Panc1 (cell line): ENCODE measurements at regions not wholly inside any gene's neighbourhood (a gene's known extent, or its start where the extent isn't known, plus 50 kb on each side); places are given as distances from the start of the nearest gene placed in this dataset.

Source experiments
- ATAC-seq: fragments of 200-7000 bp; cut with Tn5 transposase; 2 replicates; pipeline ENCODE4 v1.9.1; 2020; ENCODE audit warnings: mild to moderate bottlenecking, moderate library complexity
- BruUV-seq: library from RNA; stranded (reverse); fragments of 400-500 nt; replicated peaks from 2 replicates; lab custom pipeline; 2021; lab: Mats Ljungman, UMichigan
- CTCF ChIA-PET: fragments of 300-600 bp; sonication (Branson Sonifier 250); formaldehyde crosslinking; loops from one replicate; lab custom pipeline; 2022; ENCODE audit warnings: antibody characterized with exemption; lab: Charles Lee
- POLR2A ChIA-PET: fragments of 300-600 bp; sonication (Branson Sonifier 250); formaldehyde crosslinking; loops from one replicate; lab custom pipeline; 2022; ENCODE audit warnings: antibody characterized with exemption; lab: Charles Lee
- DNase-seq: peaks from one replicate; pipeline ENCODE4 v3.0.0-alpha.2; 2010; ENCODE audit warnings: low read depth, low spot score
- H3K27ac ChIP-seq: 2 replicates; pipeline ENCODE4 v1.5.1; 2011; ENCODE audit warnings: mild to moderate bottlenecking, low read length, inconsistent platforms
- H3K27me3 ChIP-seq: fragments of 200-500 bp; sonication (Bioruptor generic); 2 replicates; pipeline ENCODE4 v1.6.0; 2014; ENCODE audit warnings: low read length, inconsistent platforms; ENCODE audit not compliant: control insufficient read depth, insufficient read depth
- H3K36me3 ChIP-seq: fragments of 200-500 bp; sonication (Bioruptor generic); 2 replicates; pipeline ENCODE4 v1.5.1; 2014; ENCODE audit warnings: inconsistent platforms, mild to moderate bottlenecking, low read length, moderate library complexity; ENCODE audit not compliant: control insufficient read depth, insufficient read depth
- H3K4me1 ChIP-seq: 2 replicates; pipeline ENCODE4 v1.5.1; 2011; ENCODE audit warnings: inconsistent platforms, mild to moderate bottlenecking, low read length, moderate library complexity; ENCODE audit not compliant: control insufficient read depth, insufficient read depth
- H3K4me3 ChIP-seq, 2 experiments: 2 replicates each; pipeline ENCODE4 v1.5.1; 2011 to 2012; ENCODE audit warnings: low read depth in 2 of 2, low read length in 2 of 2, mild to moderate bottlenecking in 2 of 2, inconsistent platforms in 1 of 2, moderate library complexity in 1 of 2
- H3K9me3 ChIP-seq: fragments of 200-500 bp; sonication (Bioruptor generic); 2 replicates; pipeline ENCODE4 v1.5.1; 2014; ENCODE audit warnings: low read depth, mild to moderate bottlenecking, inconsistent platforms, low read length, moderate library complexity; ENCODE audit not compliant: control insufficient read depth, insufficient read depth
- CTCF ChIP-seq: fragments of 450-650 bp; IDR thresholded peaks from 2 replicates; pipeline ENCODE4 v1.5.1; 2017; ENCODE audit warnings: mild to moderate bottlenecking
- POLR2AphosphoS5 ChIP-seq: IDR thresholded peaks from 2 replicates; pipeline ENCODE4 v1.6.1; 2012; ENCODE audit warnings: mild to moderate bottlenecking, low read depth, low read length, moderate library complexity
- REST ChIP-seq, 2 experiments: IDR thresholded peaks; 2 replicates each; pipeline ENCODE4 v1.6.1; 2011 to 2012; ENCODE audit warnings: low read depth in 2 of 2, control low read depth in 1 of 2, low read length in 1 of 2, mild to moderate bottlenecking in 1 of 2, moderate library complexity in 1 of 2; ENCODE audit not compliant: insufficient read depth in 1 of 2
- SIN3A ChIP-seq: IDR thresholded peaks from 2 replicates; pipeline ENCODE4 v1.6.1; 2012; ENCODE audit warnings: low read depth, mild to moderate bottlenecking, low read length, moderate library complexity, borderline replicate concordance; ENCODE audit not compliant: insufficient read depth
- TCF7L2 ChIP-seq: IDR thresholded peaks from 2 replicates; pipeline ENCODE4 v1.6.1; 2011; ENCODE audit warnings: mild to moderate bottlenecking, low read depth, low read length, inconsistent platforms
- in situ Hi-C: cut with HindIII; loops from 2 replicates; pipeline ENCODE4 v1.10.0; 2016; ENCODE audit warnings: low sequenced_read_pairs, low pct_unique_long_range_greater_than_20kb
- intact Hi-C: fragments of 100-400 bp; cut with micrococcal nuclease; formaldehyde crosslinking; loops from one replicate; pipeline ENCODE4 v1.10.0; 2022; ENCODE audit not compliant: unreplicated experiment

GRCh38 chr4:186010821-186011220 lies 58.1 kb upstream of the TLR3 start:
- no TSS peak for BruUV-seq
- Histone ChIP-seq H3K27ac (no peak overlapping the region), H3K9me3 (no peaks in the 10 kb centered on the region), H3K27me3 (no peaks in the 10 kb centered on the region), H3K4me3 (no peak overlapping the region), H3K36me3 (no peaks in the 10 kb centered on the region), H3K4me1 (no peaks in the 10 kb centered on the region)
- ChIA-PET POLR2A (no interaction called here), CTCF (no interaction called here)
- ATAC-seq: no peak
- in situ Hi-C loops: no loop called here
- intact Hi-C loops: no loop called here
- DNase-seq: no peak
- TF ChIP-seq POLR2AphosphoS5: no peak
- no peak for TF ChIP-seq REST (IDR thresholded peaks at IDR 0.05; ENCODE audit: insufficient read depth in 1 of 2, low read depth in 2 of 2, low read length in 1 of 2)
- TF ChIP-seq CTCF: no peak
- no peak for TF ChIP-seq TCF7L2
- no peak for TF ChIP-seq SIN3A

- Histone ChIP-seq H3K27me3 (no peaks in the 10 kb centered on the region), H3K36me3 (no peaks in the 10 kb centered on the region), H3K27ac (no peak overlapping the region), H3K4me1 (no peaks in the 10 kb centered on the region), H3K9me3 (no peaks in the 10 kb centered on the region), H3K4me3 (no peak overlapping the region)
- ChIA-PET POLR2A (no interaction called here), CTCF (no interaction called here)
- DNase-seq: no peak
- in situ Hi-C loops: no loop called here
- ATAC-seq: no peak
- no peak for TF ChIP-seq TCF7L2
- intact Hi-C loops: no loop called here
- no TSS peak for BruUV-seq
These were observed 56.9 kb upstream of the TLR3 start for GRCh38 chr4:186012071-186012470.

GRCh38 chr4:186013419-186014186 lies 55.4 kb upstream of the TLR3 start:
- ATAC-seq: no peak
- DNase-seq: no peak
- H3K4me1 ChIP-seq: no peaks in the 10 kb centered on the region
- no peak overlapping the region for H3K4me3 ChIP-seq
- no peaks in the 10 kb centered on the region for H3K36me3 ChIP-seq
- BruUV-seq: no TSS peak
- in situ Hi-C loops (no loop called here), intact Hi-C loops (no loop called here)
- POLR2A ChIA-PET: no interaction called here
- no peak for TF ChIP-seq TCF7L2
- TF ChIP-seq SIN3A: no peak
- no peak for TF ChIP-seq CTCF
- TF ChIP-seq POLR2AphosphoS5: no peak
- no peak for TF ChIP-seq REST (IDR thresholded peaks at IDR 0.05; ENCODE audit: insufficient read depth in 1 of 2, low read depth in 2 of 2, low read length in 1 of 2)
- no peaks in the 10 kb centered on the region for H3K27me3 ChIP-seq
- no peak overlapping the region for H3K27ac ChIP-seq
- CTCF ChIA-PET: no interaction called here
- H3K9me3 ChIP-seq: no peaks in the 10 kb centered on the region
